IMR-90 (cell line): ENCODE measurements at regions not wholly inside any gene's neighbourhood (a gene's known extent, or its start where the extent isn't known, plus 50 kb on each side); places are given as distances from the start of the nearest gene placed in this dataset.

Experiments used
- ATAC-seq: fragments of 200-7000 bp; cut with Tn5 transposase; 2 replicates; pipeline ENCODE4 v1.9.1; 2020; ENCODE audit warnings: low read depth, mild to moderate bottlenecking, moderate library complexity
- BruUV-seq: library from RNA; stranded (reverse); fragments of 400-500 nt; replicated peaks from 2 replicates; lab custom pipeline; 2021; lab: Mats Ljungman, UMichigan
- CTCF ChIA-PET: fragments of 300-600 bp; formaldehyde crosslinking; extraction: SDS; loops from one replicate; lab custom pipeline; 2021; ENCODE audit warnings: antibody characterized with exemption; lab: Yijun Ruan, JAX
- POLR2A ChIA-PET: fragments of 300-600 bp; sonication (Branson Sonifier 250); formaldehyde crosslinking; loops from one replicate; lab custom pipeline; 2022; ENCODE audit warnings: antibody characterized with exemption; ENCODE audit not compliant: unreplicated experiment; lab: Charles Lee
- DNase-seq: peaks from one replicate; pipeline ENCODE4 v3.0.0; 2013
- H2AFZ ChIP-seq: replicated peaks from 2 replicates; pipeline ENCODE3; 2013; ENCODE audit warnings: low read length, mild to moderate bottlenecking; ENCODE audit not compliant: poor library complexity
- H2AK5ac ChIP-seq: 2 replicates; pipeline ENCODE4 v1.6.1; 2013; ENCODE audit warnings: low read depth, low read length, inconsistent platforms
- H2AK9ac ChIP-seq: replicated peaks from 2 replicates; pipeline ENCODE3; 2013; ENCODE audit warnings: mild to moderate bottlenecking, low read depth, low read length, moderate library complexity; ENCODE audit not compliant: poor library complexity
- H2BK120ac ChIP-seq: 2 replicates; pipeline ENCODE4 v1.6.1; 2013; ENCODE audit warnings: low read depth, low read length, inconsistent platforms
- H2BK15ac ChIP-seq: 3 replicates; pipeline ENCODE4 v1.6.1; 2013; ENCODE audit warnings: low read depth, low read length, inconsistent platforms
- H2BK20ac ChIP-seq: 2 replicates; pipeline ENCODE4 v1.6.1; 2013; ENCODE audit warnings: low read depth, mild to moderate bottlenecking, inconsistent platforms, low read length, moderate library complexity
- H2BK5ac ChIP-seq: 2 replicates; pipeline ENCODE4 v1.6.1; 2013; ENCODE audit warnings: mild to moderate bottlenecking, low read depth, low read length, inconsistent platforms; ENCODE audit not compliant: poor library complexity, severe bottlenecking
- H3K14ac ChIP-seq: replicated peaks from 2 replicates; pipeline ENCODE4 v1.6.1; 2013; ENCODE audit warnings: low read depth, low read length, inconsistent platforms
- H3K18ac ChIP-seq: 2 replicates; pipeline ENCODE4 v1.6.1; 2013; ENCODE audit warnings: low read depth, low read length, control low read depth
- H3K23ac ChIP-seq: 2 replicates; pipeline ENCODE4 v1.6.1; 2013; ENCODE audit warnings: low read depth, low read length, inconsistent platforms
- H3K27ac ChIP-seq: 2 replicates; pipeline ENCODE4 v1.5.1; 2013; ENCODE audit warnings: mild to moderate bottlenecking, control low read depth, low read length; ENCODE audit not compliant: insufficient read depth
- H3K27me3 ChIP-seq: 2 replicates; pipeline ENCODE4 v1.6.1; 2013; ENCODE audit warnings: low read length; ENCODE audit not compliant: control insufficient read depth, insufficient read depth
- H3K36me3 ChIP-seq: 2 replicates; pipeline ENCODE4 v1.6.1; 2013; ENCODE audit warnings: low read length, mixed read lengths; ENCODE audit not compliant: control insufficient read depth, insufficient read depth
- H3K4ac ChIP-seq: 2 replicates; pipeline ENCODE4 v1.6.1; 2013; ENCODE audit warnings: low read depth, low read length, inconsistent platforms
- H3K4me1 ChIP-seq: 2 replicates; pipeline ENCODE4 v1.6.1; 2013; ENCODE audit warnings: low read length, mixed read lengths; ENCODE audit not compliant: control insufficient read depth, insufficient read depth
- H3K4me2 ChIP-seq: 2 replicates; pipeline ENCODE4 v1.6.1; 2013; ENCODE audit warnings: low read depth, mild to moderate bottlenecking, control low read depth, low read length, moderate library complexity
- H3K4me3 ChIP-seq: 2 replicates; pipeline ENCODE4 v1.5.1; 2013; ENCODE audit warnings: low read depth, mild to moderate bottlenecking, control low read depth, low read length, moderate library complexity; ENCODE audit not compliant: insufficient read depth
- H3K56ac ChIP-seq: 2 replicates; pipeline ENCODE4 v1.6.1; 2013; ENCODE audit warnings: low read length, inconsistent platforms; ENCODE audit not compliant: insufficient read depth; ENCODE audit errors: extremely low read depth
- H3K79me1 ChIP-seq, 2 experiments: 2 replicates each; pipeline ENCODE4 v1.6.1; 2013; ENCODE audit warnings: low read length in 2 of 2, inconsistent platforms in 1 of 2, low read depth in 1 of 2
- H3K9ac ChIP-seq: 2 replicates; pipeline ENCODE4 v1.6.1; 2013; ENCODE audit warnings: low read depth, low read length, control low read depth
- H3K9me1 ChIP-seq: 2 replicates; pipeline ENCODE4 v1.6.1; 2013; ENCODE audit warnings: low read length, inconsistent platforms; ENCODE audit not compliant: insufficient read depth
- H3K9me3 ChIP-seq: 2 replicates; pipeline ENCODE4 v1.6.1; 2013; ENCODE audit warnings: low read length; ENCODE audit not compliant: control insufficient read depth, insufficient read depth
- H4K20me1 ChIP-seq: 2 replicates; pipeline ENCODE4 v1.6.1; 2013; ENCODE audit warnings: low read length, inconsistent platforms; ENCODE audit not compliant: insufficient read depth
- H4K5ac ChIP-seq: 2 replicates; pipeline ENCODE4 v1.6.1; 2013; ENCODE audit warnings: mild to moderate bottlenecking, low read depth, low read length, control low read depth
- H4K8ac ChIP-seq, 2 experiments: 2 replicates each; pipeline ENCODE4 v1.6.1; 2013; ENCODE audit warnings: low read depth in 2 of 2, low read length in 2 of 2, control low read depth in 1 of 2, inconsistent platforms in 1 of 2
- H4K91ac ChIP-seq: 2 replicates; pipeline ENCODE4 v1.6.1; 2013; ENCODE audit warnings: low read depth, low read length, inconsistent platforms; ENCODE audit not compliant: insufficient read depth
- BHLHE40 ChIP-seq: fragments of 150-350 bp; IDR thresholded peaks from 2 replicates; pipeline ENCODE4 v1.6.1; 2016; ENCODE audit warnings: mild to moderate bottlenecking, low read depth, low read length
- CEBPB ChIP-seq: IDR thresholded peaks from 2 replicates; pipeline ENCODE4 v1.6.1; 2012; ENCODE audit warnings: low read depth, low read length, improper control_type of control experiment
- CTCF ChIP-seq: conservative IDR thresholded peaks from 2 replicates; pipeline ENCODE4 v1.5.1; 2012; ENCODE audit warnings: mild to moderate bottlenecking, low read depth, low read length, improper control_type of control experiment
- FOS ChIP-seq: fragments of 150-350 bp; IDR thresholded peaks from 2 replicates; pipeline ENCODE4 v1.6.1; 2016; ENCODE audit warnings: low read depth, low read length
- MAZ ChIP-seq: IDR thresholded peaks from 2 replicates; pipeline ENCODE4 v1.6.1; 2012; ENCODE audit warnings: low read depth, mild to moderate bottlenecking, low read length, improper control_type of control experiment, moderate library complexity, borderline replicate concordance
- MXI1 ChIP-seq: IDR thresholded peaks from 2 replicates; pipeline ENCODE4 v1.6.1; 2012; ENCODE audit warnings: low read depth, mild to moderate bottlenecking, low read length, moderate library complexity, borderline replicate concordance
- NFE2L2 ChIP-seq: fragments of 150-350 bp; IDR thresholded peaks from 2 replicates; pipeline ENCODE4 v1.6.1; 2016; ENCODE audit warnings: low read depth, mild to moderate bottlenecking, low read length
- POLR2A ChIP-seq: IDR thresholded peaks from 2 replicates; pipeline ENCODE4 v1.6.1; 2012; ENCODE audit warnings: mild to moderate bottlenecking, low read depth, low read length
- RAD21 ChIP-seq: IDR thresholded peaks from 2 replicates; pipeline ENCODE4 v1.6.1; 2012; ENCODE audit warnings: low read length, improper control_type of control experiment
- RCOR1 ChIP-seq: IDR thresholded peaks from 2 replicates; pipeline ENCODE4 v1.6.1; 2012; ENCODE audit warnings: mild to moderate bottlenecking, low read length, improper control_type of control experiment; ENCODE audit not compliant: insufficient replicate concordance
- SMC3 ChIP-seq: fragments of 150-350 bp; IDR thresholded peaks from 2 replicates; pipeline ENCODE4 v1.6.1; 2016; ENCODE audit warnings: low read depth, mild to moderate bottlenecking, antibody characterized with exemption, low read length, moderate library complexity
- USF2 ChIP-seq: fragments of 150-350 bp; IDR thresholded peaks from 2 replicates; pipeline ENCODE4 v1.6.1; 2017; ENCODE audit warnings: mild to moderate bottlenecking, antibody characterized with exemption, low read length, low read depth
- WGBS, 2 experiments: methylation state at CpG; one replicate each; pipeline versions ENCODE4 v1.1.5 to v1.1.7; 2013; ENCODE audit warnings: missing lambda C conversion rate in 2 of 2; ENCODE audit not compliant: insufficient read length in 1 of 2; ENCODE audit errors: extremely low coverage in 2 of 2; 5-methylcytosine and 5-hydroxymethylcytosine counted together
- dilution Hi-C: fragments of 300-500 bp; cut with HindIII; formaldehyde crosslinking; loops from one replicate; pipeline ENCODE4 v1.14.3; 2018; ENCODE audit warnings: low sequenced_read_pairs; ENCODE audit not compliant: unreplicated experiment
- in situ Hi-C: fragments of 300-500 bp; cut with MboI; formaldehyde crosslinking; loops from 3 replicates; pipeline ENCODE4 v1.14.3; 2019; ENCODE audit warnings: low sequenced_read_pairs, inconsistent platforms, mixed read lengths
- intact Hi-C: fragments of 100-400 bp; cut with micrococcal nuclease; formaldehyde crosslinking; loops from 2 replicates; pipeline ENCODE4 v1.10.0; 2022

- ATAC-seq = no peak
- Histone ChIP-seq H4K20me1 (no peaks in the 10 kb centered on the region), H3K36me3 (no peaks in the 10 kb centered on the region), H3K56ac (no peak overlapping the region), H3K4ac (no peak overlapping the region), H3K9me3 (peaks cover 11% of the 10 kb centered on the region; the same call in 1 of the 2 replicates), H4K91ac (no peak overlapping the region), H3K14ac (no peak overlapping the region), H4K5ac (no peak overlapping the region), H3K18ac (no peak overlapping the region), H2AFZ (no peak overlapping the region), H3K27ac (no peak overlapping the region), H2BK20ac (no peak overlapping the region), H2BK120ac (no peak overlapping the region), H3K79me1 (no peaks in the 10 kb centered on the region), H2BK15ac (no peak overlapping the region), H4K8ac (no peak overlapping the region), H2AK9ac (no peak overlapping the region), H3K9me1 (no peaks in the 10 kb centered on the region), H3K9ac (no peak overlapping the region), H3K4me3 (no peak overlapping the region), H2AK5ac (no peak overlapping the region), H2BK5ac (no peak overlapping the region), H3K27me3 (no peaks in the 10 kb centered on the region), H3K4me1 (no peaks in the 10 kb centered on the region), H3K4me2 (no peak overlapping the region), H3K23ac (no peak overlapping the region)
- TF ChIP-seq MXI1 = no peak
- no peak for TF ChIP-seq CEBPB
- TF ChIP-seq USF2 = no peak
- TF ChIP-seq FOS = no peak
- TF ChIP-seq POLR2A = no peak
- TF ChIP-seq CTCF = no peak
- TF ChIP-seq SMC3 = no peak
- TF ChIP-seq RAD21 = no peak
- no peak for TF ChIP-seq MAZ
- no peak for TF ChIP-seq RCOR1
- no peak for TF ChIP-seq BHLHE40
- TF ChIP-seq NFE2L2 = no peak
- dilution Hi-C loops = no loop called here
- no peak for DNase-seq
- CTCF ChIA-PET = no interaction called here
- POLR2A ChIA-PET = no interaction called here
- intact Hi-C loops = no loop called here
- no TSS peak for BruUV-seq
- 63% methylated on average over 12 of the region's 24 CpGs; no CpG with 5 or more reads in 1 of the 2 experiments for WGBS, 2 experiments
- in situ Hi-C loops = no loop called here
Observed at GRCh38 chr14:81829447-81829846, 295.8 kb upstream of the SEL1L start.
